LNCAP (cell line): ENCODE measurements at regions not wholly inside any gene's neighbourhood (a gene's known extent, or its start where the extent isn't known, plus 50 kb on each side); places are given as distances from the start of the nearest gene placed in this dataset.

Experiments
- TF ChIP-seq, protein P1 (sequence below): fragments of 450-650 bp; IDR thresholded peaks from 2 replicates; pipeline ENCODE4 v1.5.1; 2017; ENCODE audit warnings: mild to moderate bottlenecking

DNA sequence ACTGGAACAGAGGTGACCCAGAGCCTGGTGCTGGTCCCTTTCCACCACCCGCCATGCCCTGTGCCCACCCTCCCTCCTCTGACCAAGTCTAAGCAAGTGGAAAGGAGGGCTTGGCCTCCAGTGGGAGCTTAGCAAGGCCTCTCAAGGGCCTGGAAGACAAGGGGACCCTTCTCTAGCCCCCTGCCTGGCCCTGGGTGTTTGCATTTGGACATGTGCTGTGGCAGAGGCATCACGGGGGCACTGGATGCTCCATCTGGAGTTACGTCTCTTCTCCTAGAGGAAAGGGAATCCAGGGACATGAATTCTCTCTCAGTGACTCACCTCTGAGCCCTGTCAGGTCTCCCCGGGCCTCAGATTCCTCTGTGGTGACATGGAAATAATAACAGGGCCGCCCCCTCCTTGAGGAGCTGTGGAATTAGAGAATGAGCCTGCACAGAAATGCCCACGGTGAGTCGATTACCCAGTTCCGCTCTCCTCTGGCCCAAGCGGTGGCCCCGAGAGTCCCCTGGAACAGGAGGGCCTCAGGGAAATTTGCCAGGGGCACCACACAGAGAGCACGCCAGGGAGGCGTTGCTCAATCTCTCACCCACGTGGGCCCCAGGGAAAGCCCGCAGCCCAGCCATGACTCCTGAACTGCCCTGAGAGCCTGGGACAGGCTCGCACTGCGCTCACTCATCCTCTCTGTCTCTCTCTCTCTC is 189.6 kb downstream of the BCOR start:
- TF ChIP-seq, protein P1, sequence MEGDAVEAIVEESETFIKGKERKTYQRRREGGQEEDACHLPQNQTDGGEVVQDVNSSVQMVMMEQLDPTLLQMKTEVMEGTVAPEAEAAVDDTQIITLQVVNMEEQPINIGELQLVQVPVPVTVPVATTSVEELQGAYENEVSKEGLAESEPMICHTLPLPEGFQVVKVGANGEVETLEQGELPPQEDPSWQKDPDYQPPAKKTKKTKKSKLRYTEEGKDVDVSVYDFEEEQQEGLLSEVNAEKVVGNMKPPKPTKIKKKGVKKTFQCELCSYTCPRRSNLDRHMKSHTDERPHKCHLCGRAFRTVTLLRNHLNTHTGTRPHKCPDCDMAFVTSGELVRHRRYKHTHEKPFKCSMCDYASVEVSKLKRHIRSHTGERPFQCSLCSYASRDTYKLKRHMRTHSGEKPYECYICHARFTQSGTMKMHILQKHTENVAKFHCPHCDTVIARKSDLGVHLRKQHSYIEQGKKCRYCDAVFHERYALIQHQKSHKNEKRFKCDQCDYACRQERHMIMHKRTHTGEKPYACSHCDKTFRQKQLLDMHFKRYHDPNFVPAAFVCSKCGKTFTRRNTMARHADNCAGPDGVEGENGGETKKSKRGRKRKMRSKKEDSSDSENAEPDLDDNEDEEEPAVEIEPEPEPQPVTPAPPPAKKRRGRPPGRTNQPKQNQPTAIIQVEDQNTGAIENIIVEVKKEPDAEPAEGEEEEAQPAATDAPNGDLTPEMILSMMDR = no peak

DNA sequence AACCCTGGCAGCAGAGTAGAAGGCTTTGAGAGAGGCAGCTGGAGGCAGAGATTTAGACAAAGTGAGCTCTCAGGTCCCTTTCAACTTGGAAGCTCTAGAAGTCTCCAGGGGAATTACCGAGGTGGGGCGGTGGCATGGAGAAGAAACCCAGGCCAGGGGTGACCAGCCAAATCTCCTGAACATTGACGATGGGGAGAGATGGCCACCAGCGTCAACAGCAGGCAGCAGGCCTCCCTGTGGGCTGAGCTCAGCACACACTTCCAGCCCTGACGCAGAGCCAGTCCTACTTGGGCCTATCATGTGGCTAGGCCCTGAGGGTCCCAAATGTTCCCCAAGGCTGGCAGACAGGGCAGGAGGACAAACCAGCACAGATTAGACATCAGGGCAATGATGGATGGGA is 187.8 kb downstream of the BCOR start:
- TF ChIP-seq, protein P1 = no peak

DNA sequence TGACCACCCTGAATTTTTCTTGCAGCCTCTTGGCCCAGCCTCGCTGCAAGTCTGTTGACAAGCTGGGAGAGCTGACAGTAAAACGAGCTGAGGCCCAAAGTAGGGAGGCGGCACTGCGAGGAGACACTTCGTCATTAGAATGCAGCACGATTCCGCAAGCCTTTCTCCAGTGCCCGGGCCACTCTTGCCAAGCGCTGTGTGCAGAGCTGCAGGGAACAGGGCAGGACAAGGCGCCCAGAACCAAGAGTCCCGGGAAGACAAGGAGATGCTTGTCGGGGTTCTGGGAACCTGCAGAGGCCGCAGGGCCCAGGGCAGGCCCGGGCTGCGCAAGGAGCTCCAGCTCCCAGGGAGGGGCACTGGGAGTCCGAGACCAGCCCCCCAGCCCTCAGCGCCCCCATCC is 187.1 kb downstream of the BCOR start:
- TF ChIP-seq, protein P1 = no peak

DNA sequence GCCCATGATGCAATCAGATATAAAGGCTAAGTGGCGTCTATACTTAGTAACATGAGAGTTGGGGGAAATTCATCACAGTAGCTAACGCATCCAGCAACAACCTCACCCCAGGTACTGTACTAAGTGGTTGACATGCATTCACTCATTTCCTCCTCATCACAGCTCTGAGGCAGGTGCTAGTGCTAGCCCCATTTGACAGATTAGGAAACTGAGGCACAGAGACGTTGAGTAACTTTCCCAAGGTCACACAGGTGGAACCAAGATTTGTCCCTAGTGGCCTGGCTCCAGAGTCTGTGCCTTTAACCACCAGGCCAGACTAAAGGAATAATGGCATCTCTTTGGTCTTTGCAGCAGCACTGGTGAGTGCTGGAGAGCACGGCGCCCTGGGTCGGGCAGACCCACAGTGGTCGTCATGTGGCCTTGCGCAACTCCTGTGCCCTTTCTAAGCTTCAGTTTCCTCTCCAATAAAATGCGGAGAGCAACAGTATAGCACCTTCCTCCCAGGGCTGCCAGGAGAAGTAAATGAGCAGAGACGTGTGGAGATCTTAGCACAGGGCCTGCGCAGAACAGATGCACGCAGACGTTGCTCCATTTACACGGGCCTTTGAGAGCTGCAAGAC is 186.4 kb downstream of the BCOR start:
- TF ChIP-seq, protein P1 = no peak

DNA sequence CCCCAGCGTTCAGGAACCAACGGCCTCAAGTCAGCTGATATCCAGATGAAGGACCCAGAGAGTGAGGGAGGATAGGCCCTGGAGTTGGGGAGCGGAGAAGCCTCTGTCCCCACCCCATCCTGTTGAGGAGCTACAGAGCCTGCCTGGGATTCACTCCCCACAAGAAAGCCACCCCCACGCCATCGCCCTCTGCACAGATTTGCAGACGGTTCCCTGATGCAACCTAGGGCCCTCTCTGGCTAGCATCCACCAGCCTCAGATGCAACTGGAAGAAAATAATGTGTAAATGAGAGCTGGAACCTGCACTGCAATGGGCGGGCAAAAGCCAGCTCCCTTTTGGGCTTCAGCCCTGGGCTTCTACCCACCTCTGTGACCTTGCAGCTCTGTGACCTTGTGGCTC is 185.6 kb downstream of the BCOR start:
- TF ChIP-seq, protein P1 = no peak

DNA sequence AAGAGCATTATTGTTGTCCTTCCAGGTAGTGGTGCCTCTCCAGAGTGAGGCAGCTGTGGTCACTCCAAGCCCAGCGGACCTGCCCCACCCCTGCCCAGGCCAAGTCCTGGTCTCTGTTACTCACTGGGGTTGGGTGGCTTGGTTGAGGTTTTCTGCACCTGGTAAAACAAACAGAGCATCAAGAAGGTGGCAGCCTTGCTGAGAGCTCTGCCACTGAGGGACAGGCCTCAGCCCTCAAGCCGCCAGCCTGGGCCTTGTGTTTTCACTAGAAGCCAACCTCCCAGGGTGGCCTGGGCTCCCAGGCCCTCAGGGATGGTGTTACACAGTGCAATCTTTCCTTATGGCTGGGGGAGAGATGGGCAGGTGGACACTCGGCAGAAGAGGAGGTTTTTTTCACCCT is 182.7 kb downstream of the BCOR start:
- TF ChIP-seq, protein P1 = no peak

DNA sequence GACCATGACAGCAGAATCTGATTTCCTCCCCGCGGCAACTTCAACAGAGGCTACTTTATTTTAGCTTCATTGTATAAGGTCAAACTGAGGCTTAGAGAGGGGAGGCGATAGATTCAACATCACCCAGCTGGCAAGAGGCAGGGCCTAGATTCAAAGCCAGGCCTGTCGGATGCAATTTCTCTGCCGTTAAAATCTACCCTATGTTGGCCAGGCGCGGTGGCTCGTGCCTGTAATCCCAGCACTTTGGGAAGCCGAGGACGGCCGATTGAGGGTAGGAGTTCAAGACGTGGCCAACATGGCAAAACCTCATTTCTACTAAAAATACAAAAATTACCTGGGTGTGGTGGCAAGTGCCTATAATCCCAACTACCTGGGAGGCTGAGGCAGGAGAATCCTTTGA is 182.2 kb downstream of the BCOR start:
- TF ChIP-seq, protein P1 = no peak
